SK-N-SH (cell line): ENCODE measurements at regions not wholly inside any gene's neighbourhood (a gene's known extent, or its start where the extent isn't known, plus 50 kb on each side); places are given as distances from the start of the nearest gene placed in this dataset.

Source experiments
- CTCF ChIA-PET: fragments of 300-600, 350-600 bp; formaldehyde crosslinking; extraction: SDS; loops from one replicate; lab custom pipeline; 2021; lab: Yijun Ruan, JAX
- POLR2A ChIA-PET: fragments of 350-600 bp; sonication (Branson Sonifier 250); formaldehyde crosslinking; extraction: SDS; loops from one replicate; lab custom pipeline; 2020; ENCODE audit warnings: antibody characterized with exemption, inconsistent platforms; lab: Yijun Ruan, JAX
- DNase-seq: peaks from one replicate; pipeline ENCODE4 v3.0.0; 2012
- H2AFZ ChIP-seq: fragments of 200-600 bp; sonication (generic); 2 replicates; pipeline ENCODE4 v1.8.1; 2016; ENCODE audit warnings: antibody characterized with exemption, mild to moderate bottlenecking, low read depth
- H3F3A ChIP-seq: fragments of 200-600 bp; sonication (generic); replicated peaks from 2 replicates; pipeline ENCODE3; 2016; ENCODE audit warnings: antibody characterized with exemption, mild to moderate bottlenecking; ENCODE audit not compliant: insufficient read depth
- H3K27ac ChIP-seq, 2 experiments: fragments of 200-500 bp in 1 of 2; fragments of 200-600 bp in 1 of 2; sonication (Bioruptor generic) in 1 of 2; sonication (generic), shearing (Covaris generic) in 1 of 2; 2 replicates each; pipeline versions ENCODE4 v1.5.1 to v1.6.1; 2014 to 2016; ENCODE audit warnings: low read depth in 2 of 2, inconsistent platforms in 1 of 2, low read length in 1 of 2, mild to moderate bottlenecking in 1 of 2, mixed read lengths in 1 of 2
- H3K27me3 ChIP-seq: fragments of 200-600 bp; sonication (generic), shearing (Covaris generic); 2 replicates; pipeline ENCODE4 v1.6.1; 2016; ENCODE audit warnings: mixed run types; ENCODE audit not compliant: insufficient read depth
- H3K36me3 ChIP-seq, 2 experiments: fragments of 200-500 bp in 1 of 2; fragments of 200-600 bp in 1 of 2; sonication (Bioruptor generic) in 1 of 2; sonication (generic) in 1 of 2; replicated peaks in 1 of 2; 2 replicates each; pipeline versions ENCODE3 to v1.5.1; 2014 to 2016; ENCODE audit warnings: low read length in 1 of 2, mild to moderate bottlenecking in 1 of 2; ENCODE audit not compliant: insufficient read depth in 2 of 2, control insufficient read depth in 1 of 2
- H3K4me1 ChIP-seq, 2 experiments: fragments of 200-500 bp in 1 of 2; fragments of 200-600 bp in 1 of 2; sonication (Bioruptor generic) in 1 of 2; sonication (generic), shearing (Covaris generic) in 1 of 2; 2 replicates each; pipeline versions ENCODE4 v1.5.1 to v1.6.1; 2014 to 2016; ENCODE audit warnings: low read depth in 1 of 2, low read length in 1 of 2, mixed run types in 1 of 2; ENCODE audit not compliant: insufficient read depth in 2 of 2, control insufficient read depth in 1 of 2
- H3K4me2 ChIP-seq: fragments of 200-600 bp; sonication (generic), shearing (Covaris generic); 2 replicates; pipeline ENCODE4 v1.6.1; 2017; ENCODE audit warnings: mixed run types
- H3K4me3 ChIP-seq, 2 experiments: fragments of 200-500 bp in 1 of 2; fragments of 200-600 bp in 1 of 2; sonication (Bioruptor generic) in 1 of 2; sonication (generic), shearing (Covaris generic) in 1 of 2; 2 replicates each; pipeline versions ENCODE4 v1.5.1 to v1.8.1; 2014 to 2016; ENCODE audit warnings: low read depth in 2 of 2, inconsistent platforms in 1 of 2, low read length in 1 of 2, mild to moderate bottlenecking in 1 of 2, mixed read lengths in 1 of 2, moderate library complexity in 1 of 2
- H3K79me2 ChIP-seq: fragments of 200-600 bp; sonication (generic); 2 replicates; pipeline ENCODE4 v1.8.1; 2017; ENCODE audit warnings: mild to moderate bottlenecking; ENCODE audit not compliant: insufficient read depth
- H3K9ac ChIP-seq: fragments of 200-600 bp; sonication (generic); 2 replicates; pipeline ENCODE4 v1.6.1; 2017; ENCODE audit warnings: mixed run types
- H3K9me2 ChIP-seq: fragments of 200-600 bp; sonication (generic); 2 replicates; pipeline ENCODE4 v1.6.1; 2017; ENCODE audit warnings: mixed run types
- H3K9me3 ChIP-seq: fragments of 200-600 bp; sonication (generic); 2 replicates; pipeline ENCODE4 v1.6.1; 2017; ENCODE audit warnings: mixed run types, mild to moderate bottlenecking, moderate library complexity
- H4K20me1 ChIP-seq: fragments of 200-600 bp; sonication (generic); 2 replicates; pipeline ENCODE4 v1.6.1; 2017; ENCODE audit warnings: mild to moderate bottlenecking, mixed run types; ENCODE audit not compliant: insufficient read depth
- CTCF ChIP-seq: fragments of 200-600 bp; sonication (generic); IDR thresholded peaks from 2 replicates; pipeline ENCODE4 v1.6.1; 2017; ENCODE audit warnings: antibody characterized with exemption, mild to moderate bottlenecking, moderate library complexity
- EZH2phosphoT487 ChIP-seq: fragments of 200-600 bp; sonication (generic); IDR thresholded peaks from 2 replicates; pipeline ENCODE4 v1.6.1; 2017; ENCODE audit warnings: low read depth, mixed run types, mild to moderate bottlenecking, antibody characterized with exemption, moderate library complexity, borderline replicate concordance
- FOXM1 ChIP-seq: IDR thresholded peaks from 2 replicates; pipeline ENCODE4 v1.4.0; 2012; ENCODE audit warnings: low read depth, mild to moderate bottlenecking
- GABPA ChIP-seq: IDR thresholded peaks from 2 replicates; pipeline ENCODE4 v1.4.0; 2012; ENCODE audit warnings: low read depth, mild to moderate bottlenecking
- IRF3 ChIP-seq: fragments of 150-350 bp; IDR thresholded peaks from 2 replicates; pipeline ENCODE4 v1.6.1; 2016; ENCODE audit warnings: mild to moderate bottlenecking, low read depth, low read length
- MXI1 ChIP-seq: IDR thresholded peaks from 2 replicates; pipeline ENCODE4 v1.6.1; 2012; ENCODE audit warnings: mild to moderate bottlenecking, low read depth, low read length, improper control_type of control experiment
- RCOR1 ChIP-seq: fragments of 150-350 bp; IDR thresholded peaks from 2 replicates; pipeline ENCODE4 v1.6.1; 2017; ENCODE audit warnings: antibody characterized with exemption, low read length
- SMC3 ChIP-seq: IDR thresholded peaks from 2 replicates; pipeline ENCODE4 v1.6.1; 2012; ENCODE audit warnings: low read depth, low read length, improper control_type of control experiment
- TEAD4 ChIP-seq: IDR thresholded peaks from 2 replicates; pipeline ENCODE4 v1.4.0; 2012; ENCODE audit warnings: mild to moderate bottlenecking, borderline replicate concordance; ENCODE audit not compliant: insufficient read depth
- USF2 ChIP-seq: fragments of 150-350 bp; IDR thresholded peaks from 2 replicates; pipeline ENCODE4 v1.6.1; 2017; ENCODE audit warnings: antibody characterized with exemption, low read length, low read depth, borderline replicate concordance
- WGBS: methylation state at CpG from one replicate; pipeline ENCODE4 v1.1.6; 2017; ENCODE audit warnings: low lambda C conversion rate; 5-methylcytosine and 5-hydroxymethylcytosine counted together

GRCh38 chr4:130333241-130333759 lies 1237.3 kb downstream of the C4orf33 start:
- H3K4me3 ChIP-seq: no peak overlapping the region
- POLR2A ChIA-PET: no interaction called here
- H3F3A ChIP-seq: no peaks in the 10 kb centered on the region
- 24% methylated on average over 4 of the region's 4 CpGs for WGBS
- no peaks in the 10 kb centered on the region for H3K9me3 ChIP-seq
- H3K27me3 ChIP-seq: no peaks in the 10 kb centered on the region
- DNase-seq: no peak
- no peaks in the 10 kb centered on the region for H4K20me1 ChIP-seq
- no peaks in the 10 kb centered on the region for H3K9me2 ChIP-seq
- H2AFZ ChIP-seq: no peak overlapping the region
- CTCF ChIA-PET: interaction anchor here (0.9 to 1.5 kb wide), 2 partner anchors 10 to 159 kb away, joined by 3 to 4 read pairs; no protein-coding TSS in a partner anchor
- H3K27ac ChIP-seq: no peak overlapping the region
- no peaks in the 10 kb centered on the region for H3K36me3 ChIP-seq
- no peaks in the 10 kb centered on the region for H3K79me2 ChIP-seq
- no peak overlapping the region for H3K9ac ChIP-seq
- no peak overlapping the region for H3K4me2 ChIP-seq
- H3K4me1 ChIP-seq: no peaks in the 10 kb centered on the region
- TF ChIP-seq IRF3: no peak
- TF ChIP-seq, all 33 proteins: peak for 0

GRCh38 chr4:130335417-130336194 lies 1239.7 kb downstream of the C4orf33 start:
- CTCF ChIA-PET: interaction anchor here (0.6 to 1.9 kb wide), 3 partner anchors 12 to 22 kb away, joined by 3 to 8 read pairs (median 8); no protein-coding TSS in a partner anchor
- POLR2A ChIA-PET: no interaction called here
- WGBS: 9% methylated on average over 5 of the region's 5 CpGs

More at GRCh38 chr4:130335417-130336194, 1239.7 kb downstream of the C4orf33 start:
- TF ChIP-seq CTCF: no peak
- TF ChIP-seq SMC3: no peak
- TF ChIP-seq RCOR1: no peak
- TF ChIP-seq GABPA: no peak
- no peak for TF ChIP-seq MXI1
- no peak for TF ChIP-seq FOXM1
- TF ChIP-seq USF2: no peak
- no peak for TF ChIP-seq TEAD4
- no peak for TF ChIP-seq EZH2phosphoT487
- Histone ChIP-seq H3K27ac (no peak overlapping the region), H3K9me2 (no peaks in the 10 kb centered on the region), H3K9ac (no peak overlapping the region), H4K20me1 (no peaks in the 10 kb centered on the region), H3K79me2 (no peaks in the 10 kb centered on the region), H3K27me3 (no peaks in the 10 kb centered on the region), H3K36me3 (no peaks in the 10 kb centered on the region), H2AFZ (no peak overlapping the region), H3F3A (no peaks in the 10 kb centered on the region), H3K9me3 (no peaks in the 10 kb centered on the region), H3K4me3 (no peak overlapping the region), H3K4me1 (no peaks in the 10 kb centered on the region), H3K4me2 (no peak overlapping the region; the same call in 1 of the 2 replicates)
- no peak for DNase-seq
